K562 (cell line): ENCODE measurements at regions not wholly inside any gene's neighbourhood (a gene's known extent, or its start where the extent isn't known, plus 50 kb on each side); places are given as distances from the start of the nearest gene placed in this dataset.

Experiments
- ATAC-seq: fragments of 200-7000 bp; cut with Tn5 transposase; 3 replicates; pipeline ENCODE4 v1.9.1; 2020; ENCODE audit warnings: moderate library complexity
- BruUV-seq: library from RNA; stranded (reverse); fragments of 400-500 nt; replicated peaks from 2 replicates; lab custom pipeline; 2021; lab: Mats Ljungman, UMichigan
- CTCF ChIA-PET: fragments of 300-600 bp; formaldehyde crosslinking; extraction: SDS; loops from one replicate; lab custom pipeline; 2021; ENCODE audit warnings: low intra/inter-chr PET ratio; lab: Yijun Ruan, JAX
- POLR2A ChIA-PET: fragments of 300-600, 350-650 bp; sonication (Branson Sonifier 250); formaldehyde crosslinking; extraction: SDS; loops from one replicate; lab custom pipeline; 2021; ENCODE audit warnings: antibody characterized with exemption, inconsistent platforms; lab: Yijun Ruan, JAX
- DNase-seq, 4 experiments: peaks; one replicate each; pipeline versions ENCODE4 v3.0.0 to v3.0.0-alpha.2; 2011 to 2018; ENCODE audit warnings: low spot score in 3 of 4, mixed read lengths in 3 of 4; ENCODE audit errors: extremely low read depth in 1 of 4
- FAIRE-seq: peaks from 2 replicates; lab custom pipeline; 2011; peaks lifted over from hg19 to GRCh38; lab: Jason Lieb, UNC
- H2AFZ ChIP-seq: 2 replicates; pipeline ENCODE4 v1.6.0; 2011; ENCODE audit warnings: low read depth, low read length, control low read depth, inconsistent platforms
- H3K27ac ChIP-seq: fragments of 200-600 bp; 3 replicates; pipeline ENCODE4 v1.8.0; 2011; ENCODE audit warnings: low read depth, mild to moderate bottlenecking, control low read depth, inconsistent platforms, low read length, moderate library complexity, mixed read lengths; ENCODE audit errors: extremely low read depth
- H3K27me3 ChIP-seq, 2 experiments: fragments of 300-600 bp in 1 of 2; 2 replicates in 1 of 2; 3 replicates in 1 of 2; pipeline versions ENCODE4 v1.6.0 to v1.8.0; 2011; ENCODE audit warnings: inconsistent platforms in 2 of 2, low read length in 2 of 2, mild to moderate bottlenecking in 1 of 2, mixed read lengths in 1 of 2, moderate library complexity in 1 of 2; ENCODE audit not compliant: control insufficient read depth in 2 of 2, insufficient read depth in 2 of 2
- H3K36me3 ChIP-seq: fragments of 300-600 bp; 3 replicates; pipeline ENCODE4 v1.8.0; 2011; ENCODE audit warnings: mild to moderate bottlenecking, low read length, inconsistent platforms; ENCODE audit not compliant: control insufficient read depth, insufficient read depth
- H3K4me1 ChIP-seq, 2 experiments: fragments of 200-600 bp in 1 of 2; replicated peaks in 1 of 2; 2 replicates in 1 of 2; 3 replicates in 1 of 2; pipeline versions ENCODE4 v1.5.1 to v1.8.0; 2011; ENCODE audit warnings: inconsistent platforms in 2 of 2, low read length in 2 of 2, mild to moderate bottlenecking in 1 of 2, mixed read lengths in 1 of 2, moderate library complexity in 1 of 2; ENCODE audit not compliant: control insufficient read depth in 2 of 2, insufficient read depth in 2 of 2
- H3K4me2 ChIP-seq: 2 replicates; pipeline ENCODE4 v1.6.1; 2011; ENCODE audit warnings: low read length, control low read depth, inconsistent platforms, mixed read lengths; ENCODE audit not compliant: insufficient read depth
- H3K4me3 ChIP-seq: fragments of 200-600 bp; sonication (generic), shearing (Covaris generic); 2 replicates; pipeline ENCODE4 v1.5.1; 2016; ENCODE audit warnings: control low read depth, inconsistent platforms
- H3K79me2 ChIP-seq: fragments of 200-600 bp; 3 replicates; pipeline ENCODE4 v1.8.0; 2011; ENCODE audit warnings: low read length, inconsistent platforms; ENCODE audit not compliant: control insufficient read depth, insufficient read depth
- H3K9ac ChIP-seq, 2 experiments: 2 replicates each; pipeline versions ENCODE4 v1.6.0 to v1.6.1; 2011; ENCODE audit warnings: low read depth in 2 of 2, low read length in 2 of 2, control low read depth in 1 of 2, inconsistent platforms in 1 of 2, mild to moderate bottlenecking in 1 of 2, mixed read lengths in 1 of 2; ENCODE audit not compliant: insufficient read depth in 1 of 2
- H3K9me1 ChIP-seq: one replicate; pipeline ENCODE4 v1.6.0; 2011; ENCODE audit warnings: inconsistent platforms, mild to moderate bottlenecking, low read length, moderate library complexity; ENCODE audit not compliant: control insufficient read depth, insufficient read depth
- H3K9me3 ChIP-seq: replicated peaks from 2 replicates; pipeline ENCODE4 v1.5.1; 2011; ENCODE audit warnings: low read depth, low read length, inconsistent platforms; ENCODE audit not compliant: control insufficient read depth, insufficient read depth
- H4K20me1 ChIP-seq: replicated peaks from 2 replicates; pipeline ENCODE4 v1.6.1; 2011; ENCODE audit warnings: low read length, inconsistent platforms, mixed read lengths; ENCODE audit not compliant: control insufficient read depth, insufficient read depth
- BCLAF1 ChIP-seq, 2 experiments: fragments of 450-650 bp in 1 of 2; IDR thresholded peaks; 2 replicates each; pipeline ENCODE4 v1.6.1; 2011 to 2017; ENCODE audit warnings: low read depth in 2 of 2, antibody characterized with exemption in 1 of 2, borderline replicate concordance in 1 of 2, low read length in 1 of 2, mild to moderate bottlenecking in 1 of 2, mixed read lengths in 1 of 2; ENCODE audit not compliant: control insufficient read depth in 1 of 2
- HDAC2 ChIP-seq: fragments of 450-650 bp; IDR thresholded peaks from 2 replicates; pipeline ENCODE4 v1.6.1; 2016; ENCODE audit warnings: mild to moderate bottlenecking
- POLR2AphosphoS5 ChIP-seq: IDR thresholded peaks from 2 replicates; pipeline ENCODE4 v1.6.1; 2011; ENCODE audit warnings: mild to moderate bottlenecking, low read depth, low read length, moderate library complexity; ENCODE audit not compliant: control insufficient read depth, insufficient read depth
- RAD21 ChIP-seq, 2 experiments: fragments of 250-450 bp in 1 of 2; fragments of 450-650 bp in 1 of 2; sonication (Bioruptor Pico) in 1 of 2; formaldehyde crosslinking in 1 of 2; IDR thresholded peaks in 1 of 2; conservative IDR thresholded peaks in 1 of 2; 2 replicates each; pipeline versions ENCODE4 v1.4.0 to v1.8.0; 2020 to 2022; ENCODE audit warnings: mild to moderate bottlenecking in 2 of 2, moderate library complexity in 1 of 2
- SMAD1 ChIP-seq: fragments of 150-350 bp; IDR thresholded peaks from 2 replicates; pipeline ENCODE4 v1.6.1; 2014; ENCODE audit warnings: low read length, low read depth; ENCODE audit not compliant: partially characterized antibody
- ZNF592 ChIP-seq: fragments of 450-650 bp; IDR thresholded peaks from 2 replicates; pipeline ENCODE4 v1.6.1; 2017; ENCODE audit warnings: antibody characterized with exemption, mild to moderate bottlenecking
- ZNF766 ChIP-seq: fragments of 200-800 bp; sonication (Bioruptor generic); conservative IDR thresholded peaks from 2 replicates; pipeline ENCODE4 v1.6.1; 2016; ENCODE audit warnings: missing genetic modification characterization, missing compliant biosample characterization
- WGBS: fragments of 100-300 bp; shearing (Covaris generic); methylation state at CpG from one replicate; pipeline ENCODE4 v1.1.6; 2016; ENCODE audit warnings: low coverage, mixed read lengths; ENCODE audit not compliant: insufficient coverage; ENCODE audit errors: missing lambda C conversion rate; 5-methylcytosine and 5-hydroxymethylcytosine counted together
- in situ Hi-C: fragments of 300-500 bp; cut with MboI; formaldehyde crosslinking; loops from 4 replicates; pipeline ENCODE4 v1.15.0; 2018; ENCODE audit warnings: inconsistent platforms, mixed read lengths
- intact Hi-C: fragments of 100-400 bp; cut with micrococcal nuclease; formaldehyde crosslinking; loops from 2 replicates; pipeline ENCODE4 v1.14.2; 2022
- TF ChIP-seq, protein P1 (sequence below): sonication (generic); formaldehyde crosslinking; IDR thresholded peaks from 2 replicates; pipeline ENCODE4 v1.8.0; 2023; ENCODE audit warnings: missing genetic modification reagents, mild to moderate bottlenecking, borderline replicate concordance

- no peaks in the 10 kb centered on the region for H3K79me2 ChIP-seq
- TF ChIP-seq RAD21 (CRISPR knock-in tag; conservative IDR thresholded peaks at IDR 0.05 in 1 of 2, IDR thresholded peaks at IDR 0.05 in 1 of 2) (no peak), POLR2AphosphoS5 (no peak), BCLAF1 (IDR thresholded peaks at IDR 0.05; ENCODE audit: borderline replicate concordance in 1 of 2, control insufficient read depth in 1 of 2, low read depth in 2 of 2, low read length in 1 of 2) (no peak), HDAC2 (no peak), ZNF766 (no peak), ZNF592 (no peak), SMAD1 (no peak)
- TF ChIP-seq, protein P1, sequence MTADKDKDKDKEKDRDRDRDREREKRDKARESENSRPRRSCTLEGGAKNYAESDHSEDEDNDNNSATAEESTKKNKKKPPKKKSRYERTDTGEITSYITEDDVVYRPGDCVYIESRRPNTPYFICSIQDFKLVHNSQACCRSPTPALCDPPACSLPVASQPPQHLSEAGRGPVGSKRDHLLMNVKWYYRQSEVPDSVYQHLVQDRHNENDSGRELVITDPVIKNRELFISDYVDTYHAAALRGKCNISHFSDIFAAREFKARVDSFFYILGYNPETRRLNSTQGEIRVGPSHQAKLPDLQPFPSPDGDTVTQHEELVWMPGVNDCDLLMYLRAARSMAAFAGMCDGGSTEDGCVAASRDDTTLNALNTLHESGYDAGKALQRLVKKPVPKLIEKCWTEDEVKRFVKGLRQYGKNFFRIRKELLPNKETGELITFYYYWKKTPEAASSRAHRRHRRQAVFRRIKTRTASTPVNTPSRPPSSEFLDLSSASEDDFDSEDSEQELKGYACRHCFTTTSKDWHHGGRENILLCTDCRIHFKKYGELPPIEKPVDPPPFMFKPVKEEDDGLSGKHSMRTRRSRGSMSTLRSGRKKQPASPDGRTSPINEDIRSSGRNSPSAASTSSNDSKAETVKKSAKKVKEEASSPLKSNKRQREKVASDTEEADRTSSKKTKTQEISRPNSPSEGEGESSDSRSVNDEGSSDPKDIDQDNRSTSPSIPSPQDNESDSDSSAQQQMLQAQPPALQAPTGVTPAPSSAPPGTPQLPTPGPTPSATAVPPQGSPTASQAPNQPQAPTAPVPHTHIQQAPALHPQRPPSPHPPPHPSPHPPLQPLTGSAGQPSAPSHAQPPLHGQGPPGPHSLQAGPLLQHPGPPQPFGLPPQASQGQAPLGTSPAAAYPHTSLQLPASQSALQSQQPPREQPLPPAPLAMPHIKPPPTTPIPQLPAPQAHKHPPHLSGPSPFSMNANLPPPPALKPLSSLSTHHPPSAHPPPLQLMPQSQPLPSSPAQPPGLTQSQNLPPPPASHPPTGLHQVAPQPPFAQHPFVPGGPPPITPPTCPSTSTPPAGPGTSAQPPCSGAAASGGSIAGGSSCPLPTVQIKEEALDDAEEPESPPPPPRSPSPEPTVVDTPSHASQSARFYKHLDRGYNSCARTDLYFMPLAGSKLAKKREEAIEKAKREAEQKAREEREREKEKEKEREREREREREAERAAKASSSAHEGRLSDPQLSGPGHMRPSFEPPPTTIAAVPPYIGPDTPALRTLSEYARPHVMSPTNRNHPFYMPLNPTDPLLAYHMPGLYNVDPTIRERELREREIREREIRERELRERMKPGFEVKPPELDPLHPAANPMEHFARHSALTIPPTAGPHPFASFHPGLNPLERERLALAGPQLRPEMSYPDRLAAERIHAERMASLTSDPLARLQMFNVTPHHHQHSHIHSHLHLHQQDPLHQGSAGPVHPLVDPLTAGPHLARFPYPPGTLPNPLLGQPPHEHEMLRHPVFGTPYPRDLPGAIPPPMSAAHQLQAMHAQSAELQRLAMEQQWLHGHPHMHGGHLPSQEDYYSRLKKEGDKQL (CRISPR knock-in tag) = no peak
Observed at GRCh38 chr6:167759206-167759605, 67.5 kb upstream of the AFDN start.

More at GRCh38 chr6:167759206-167759605, 67.5 kb upstream of the AFDN start:
- H3K27me3 ChIP-seq = peaks cover 74 to 96% of the 10 kb centered on the region in 2 experiments
- H2AFZ ChIP-seq = no peak overlapping the region
- FAIRE-seq (no peak), ATAC-seq (no peak), DNase-seq (no peak)
- 0 out of 5 replicates have a peak, but pooled peaks cover 0 to 4% of the 10 kb centered on the region in 2 experiments for H3K4me1 ChIP-seq
- no peak overlapping the region for H3K9ac ChIP-seq
- BruUV-seq = no TSS peak
- H3K9me3 ChIP-seq = no peaks in the 10 kb centered on the region
- intact Hi-C loops (no loop called here), in situ Hi-C loops (no loop called here)
- WGBS = 2% methylated on average over 8 of the region's 8 CpGs
- ChIA-PET CTCF (no interaction called here), POLR2A (no interaction called here)
- H3K36me3 ChIP-seq = no peaks in the 10 kb centered on the region
- no peak overlapping the region for H3K4me3 ChIP-seq
- H3K4me2 ChIP-seq = no peak overlapping the region
- peaks cover 22% of the 10 kb centered on the region for H4K20me1 ChIP-seq
- H3K9me1 ChIP-seq = no peaks in the 10 kb centered on the region
- H3K27ac ChIP-seq = no peak overlapping the region
